ENCODE measurements at regions not wholly inside any gene's neighbourhood (a gene's known extent, or its start where the extent isn't known, plus 50 kb on each side); places are given as distances from the start of the nearest gene placed in this dataset.

DNA sequence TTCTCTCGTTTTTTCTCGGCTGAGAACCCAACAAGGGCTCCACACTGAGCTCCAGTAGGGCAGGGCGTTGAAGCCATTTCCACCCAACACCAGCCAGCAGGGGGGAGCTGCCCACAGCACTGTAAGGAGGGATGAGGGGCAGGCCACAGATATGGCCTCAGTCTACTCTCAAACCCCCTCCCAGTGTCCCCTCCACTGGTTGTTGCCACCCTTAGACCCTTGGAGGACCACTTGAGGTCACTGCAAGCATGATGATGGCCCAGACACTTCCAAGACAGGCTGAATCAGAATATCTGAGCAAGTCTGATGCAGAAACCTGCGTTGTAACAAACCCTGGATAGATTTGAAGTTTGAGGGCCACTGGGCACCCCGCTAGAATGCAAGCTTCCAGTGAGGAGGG lies 217.0 kb upstream of the CST7 start:
- Histone ChIP-seq H4K20me1 (ENCODE audit: insufficient read depth, low read length, poor library complexity, severe bottlenecking) (no peaks in the 10 kb centered on the region), H3K36me3 (ENCODE audit: insufficient read depth, low read length) (no peaks in the 10 kb centered on the region), H3K9me3 (ENCODE audit: insufficient read depth, low read depth, low read length) (no peaks in the 10 kb centered on the region), H2AFZ (ENCODE audit: low read length) (no peak overlapping the region), H3K4me1 (ENCODE audit: insufficient read depth, low read length, poor library complexity, severe bottlenecking) (no peaks in the 10 kb centered on the region), H3K4me2 (ENCODE audit: low read depth, low read length, poor library complexity, severe bottlenecking) (no peak overlapping the region), H3K27me3 (ENCODE audit: insufficient read depth, low read length, poor library complexity, severe bottlenecking) (no peaks in the 10 kb centered on the region), H3K4me3 (ENCODE audit: low read length, poor library complexity, severe bottlenecking) (no peak overlapping the region), H3K9ac (ENCODE audit: low read depth, low read length, poor library complexity, severe bottlenecking) (no peak overlapping the region), H3K9me2 (replicated peaks; ENCODE audit: low read depth, low read length) (no peaks in the 10 kb centered on the region), H3K79me2 (ENCODE audit: insufficient read depth, low read length) (no peaks in the 10 kb centered on the region), H3F3A (ENCODE audit: low read depth) (no peaks in the 10 kb centered on the region)
- TF ChIP-seq, protein P1, sequence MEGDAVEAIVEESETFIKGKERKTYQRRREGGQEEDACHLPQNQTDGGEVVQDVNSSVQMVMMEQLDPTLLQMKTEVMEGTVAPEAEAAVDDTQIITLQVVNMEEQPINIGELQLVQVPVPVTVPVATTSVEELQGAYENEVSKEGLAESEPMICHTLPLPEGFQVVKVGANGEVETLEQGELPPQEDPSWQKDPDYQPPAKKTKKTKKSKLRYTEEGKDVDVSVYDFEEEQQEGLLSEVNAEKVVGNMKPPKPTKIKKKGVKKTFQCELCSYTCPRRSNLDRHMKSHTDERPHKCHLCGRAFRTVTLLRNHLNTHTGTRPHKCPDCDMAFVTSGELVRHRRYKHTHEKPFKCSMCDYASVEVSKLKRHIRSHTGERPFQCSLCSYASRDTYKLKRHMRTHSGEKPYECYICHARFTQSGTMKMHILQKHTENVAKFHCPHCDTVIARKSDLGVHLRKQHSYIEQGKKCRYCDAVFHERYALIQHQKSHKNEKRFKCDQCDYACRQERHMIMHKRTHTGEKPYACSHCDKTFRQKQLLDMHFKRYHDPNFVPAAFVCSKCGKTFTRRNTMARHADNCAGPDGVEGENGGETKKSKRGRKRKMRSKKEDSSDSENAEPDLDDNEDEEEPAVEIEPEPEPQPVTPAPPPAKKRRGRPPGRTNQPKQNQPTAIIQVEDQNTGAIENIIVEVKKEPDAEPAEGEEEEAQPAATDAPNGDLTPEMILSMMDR (conservative IDR thresholded peaks at IDR 0.05; ENCODE audit: low read length) = no peak
- TF ChIP-seq EZH2phosphoT487 (IDR thresholded peaks at IDR 0.05; ENCODE audit: borderline replicate concordance) = no peak

DNA sequence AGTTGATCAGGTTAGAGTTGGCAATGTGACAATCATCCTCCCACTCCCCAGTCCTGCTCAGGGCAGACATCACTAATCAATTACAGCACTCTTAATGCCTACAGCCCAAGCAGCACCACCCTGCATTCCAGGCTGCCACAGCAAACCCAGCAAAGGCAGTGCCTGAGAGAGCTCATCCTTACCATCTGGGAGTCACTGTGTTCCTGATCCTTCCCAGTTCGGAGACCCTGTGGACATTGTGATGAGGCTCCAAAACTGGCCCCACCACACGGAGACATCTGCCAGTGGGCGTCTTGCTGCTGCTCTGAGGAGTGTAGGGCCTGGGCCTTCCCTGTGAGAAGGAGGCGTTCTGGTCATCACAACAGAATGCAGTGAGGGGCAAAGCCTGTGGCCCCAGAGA lies 216.5 kb upstream of the CST7 start:
- H3K9me3 ChIP-seq (ENCODE audit: insufficient read depth, low read depth, low read length) = no peaks in the 10 kb centered on the region
- H3K9me2 ChIP-seq (replicated peaks; ENCODE audit: low read depth, low read length) = no peaks in the 10 kb centered on the region
- H3K4me1 ChIP-seq (ENCODE audit: insufficient read depth, low read length, poor library complexity, severe bottlenecking) = no peaks in the 10 kb centered on the region
- H3K4me3 ChIP-seq (ENCODE audit: low read length, poor library complexity, severe bottlenecking) = no peak overlapping the region
- H3K9ac ChIP-seq (ENCODE audit: low read depth, low read length, poor library complexity, severe bottlenecking) = no peak overlapping the region
- no peak overlapping the region for H3K4me2 ChIP-seq (ENCODE audit: low read depth, low read length, poor library complexity, severe bottlenecking)
- no peaks in the 10 kb centered on the region for H3K79me2 ChIP-seq (ENCODE audit: insufficient read depth, low read length)
- H2AFZ ChIP-seq (ENCODE audit: low read length) = no peak overlapping the region
- TF ChIP-seq, protein P1 (conservative IDR thresholded peaks at IDR 0.05; ENCODE audit: low read length) = no peak
- no peak for TF ChIP-seq EZH2phosphoT487 (IDR thresholded peaks at IDR 0.05; ENCODE audit: borderline replicate concordance)
- no peaks in the 10 kb centered on the region for H3K36me3 ChIP-seq (ENCODE audit: insufficient read depth, low read length)
- no peaks in the 10 kb centered on the region for H3K27me3 ChIP-seq (ENCODE audit: insufficient read depth, low read length, poor library complexity, severe bottlenecking)
- no peaks in the 10 kb centered on the region for H4K20me1 ChIP-seq (ENCODE audit: insufficient read depth, low read length, poor library complexity, severe bottlenecking)
- no peaks in the 10 kb centered on the region for H3F3A ChIP-seq (ENCODE audit: low read depth)

DNA sequence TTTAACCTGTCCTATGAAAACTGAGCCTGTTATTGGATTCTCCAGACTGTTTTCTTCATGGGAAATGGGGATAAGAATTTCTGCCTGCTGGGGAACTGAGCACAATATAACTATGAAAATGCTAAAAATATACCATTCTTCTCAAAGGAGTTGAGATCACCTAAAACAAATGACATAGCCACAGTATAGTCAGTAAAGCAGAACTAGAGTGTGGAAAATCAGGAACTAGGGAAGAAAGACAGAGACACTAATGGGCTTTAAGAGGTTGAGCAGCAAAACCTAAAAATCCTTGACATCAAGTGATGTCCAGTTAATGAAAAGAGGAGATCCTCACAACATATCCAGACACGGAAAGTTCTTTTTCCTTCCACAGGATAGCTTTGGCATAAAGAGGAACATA lies 215.7 kb upstream of the CST7 start:
- H3K36me3 ChIP-seq (ENCODE audit: insufficient read depth, low read length) = no peaks in the 10 kb centered on the region
- no peaks in the 10 kb centered on the region for H3K9me3 ChIP-seq (ENCODE audit: insufficient read depth, low read depth, low read length)
- H3K27me3 ChIP-seq (ENCODE audit: insufficient read depth, low read length, poor library complexity, severe bottlenecking) = no peaks in the 10 kb centered on the region
- TF ChIP-seq EZH2phosphoT487 (IDR thresholded peaks at IDR 0.05; ENCODE audit: borderline replicate concordance) = no peak
- TF ChIP-seq, protein P1 (conservative IDR thresholded peaks at IDR 0.05; ENCODE audit: low read length) = no peak
- no peak overlapping the region for H3K4me3 ChIP-seq (ENCODE audit: low read length, poor library complexity, severe bottlenecking)
- no peaks in the 10 kb centered on the region for H3K79me2 ChIP-seq (ENCODE audit: insufficient read depth, low read length)
- no peaks in the 10 kb centered on the region for H3K4me1 ChIP-seq (ENCODE audit: insufficient read depth, low read length, poor library complexity, severe bottlenecking)
- H3F3A ChIP-seq (ENCODE audit: low read depth) = no peaks in the 10 kb centered on the region
- H4K20me1 ChIP-seq (ENCODE audit: insufficient read depth, low read length, poor library complexity, severe bottlenecking) = no peaks in the 10 kb centered on the region
- H2AFZ ChIP-seq (ENCODE audit: low read length) = no peak overlapping the region
- H3K9ac ChIP-seq (ENCODE audit: low read depth, low read length, poor library complexity, severe bottlenecking) = no peak overlapping the region
- no peak overlapping the region for H3K4me2 ChIP-seq (ENCODE audit: low read depth, low read length, poor library complexity, severe bottlenecking)
- no peaks in the 10 kb centered on the region for H3K9me2 ChIP-seq (replicated peaks; ENCODE audit: low read depth, low read length)

Data from Loucy (cell line).